Mucosa of descending colon (tissue), 3 donors: ENCODE measurements at regions not wholly inside any gene's neighbourhood (a gene's known extent, or its start where the extent isn't known, plus 50 kb on each side); places are given as distances from the start of the nearest gene placed in this dataset.

Experiments
- ATAC-seq: fragments of 200-7000 bp; cut with Tn5 transposase; one replicate; pipeline ENCODE4 v1.9.1; 2020; ENCODE audit warnings: mild to moderate bottlenecking, moderate library complexity
- DNase-seq, 3 donors: peaks; one replicate each; pipeline ENCODE4 v3.0.0-alpha.2; 2020
- H3K36me3 ChIP-seq: fragments of 200-600 bp; one replicate; pipeline ENCODE4 v1.8.0; 2021; ENCODE audit warnings: low read depth, mild to moderate bottlenecking
- H3K4me1 ChIP-seq: fragments of 200-600 bp; one replicate; pipeline ENCODE4 v1.8.0; 2021; ENCODE audit warnings: low read depth, mild to moderate bottlenecking
- H3K4me3 ChIP-seq: fragments of 200-600 bp; one replicate; pipeline ENCODE4 v1.8.0; 2021; ENCODE audit warnings: mild to moderate bottlenecking
- H3K9me3 ChIP-seq: fragments of 200-600 bp; one replicate; pipeline ENCODE4 v1.8.0; 2021; ENCODE audit warnings: mild to moderate bottlenecking
- CTCF ChIP-seq: fragments of 200-600 bp; IDR thresholded peaks from one replicate; pipeline ENCODE4 v1.8.0; 2022; ENCODE audit warnings: antibody characterized with exemption, mild to moderate bottlenecking
- intact Hi-C, 2 donors: fragments of 100-400 bp; cut with DNase I in 1 of 2; cut with micrococcal nuclease in 1 of 2; formaldehyde crosslinking; loops; one replicate each; pipeline versions ENCODE4 v1.11.0 to v1.11.1; 2022; cut with DNase I, micrococcal nuclease
- donor health status: DM: no; HTN: no; CAD: no; lungs with moderate emphysema.
- donor health status: DM: no; HTN: no; CAD: no.
- donor health status: DM: no; HTN: yes; CAD: no.

- no peaks in the 10 kb centered on the region for H3K9me3 ChIP-seq
- no peak for ATAC-seq
- DNase-seq: no peak
- no peak for TF ChIP-seq CTCF
- intact Hi-C loops: no loop called here
- peaks cover 5% of the 10 kb centered on the region for H3K4me1 ChIP-seq
- no peaks in the 10 kb centered on the region for H3K36me3 ChIP-seq
- H3K4me3 ChIP-seq: no peak overlapping the region
Measured at GRCh38 chr6:21505574-21505990, 88.0 kb upstream of the SOX4 start.

- intact Hi-C loops: no loop called here
- DNase-seq: no peak
- H3K4me3 ChIP-seq: no peak overlapping the region
- ATAC-seq: no peak
- no peak for TF ChIP-seq CTCF
- H3K9me3 ChIP-seq: no peaks in the 10 kb centered on the region
- H3K36me3 ChIP-seq: no peaks in the 10 kb centered on the region
- H3K4me1 ChIP-seq: no peaks in the 10 kb centered on the region
Measured at GRCh38 chr6:21506126-21506525, 87.4 kb upstream of the SOX4 start.

- DNase-seq: no peak
- no peak for TF ChIP-seq CTCF
- peak; percentile 20 for ATAC-seq
- no peaks in the 10 kb centered on the region for H3K9me3 ChIP-seq
- intact Hi-C loops: no loop called here
- no peaks in the 10 kb centered on the region for H3K36me3 ChIP-seq
- no peak overlapping the region for H3K4me3 ChIP-seq
- H3K4me1 ChIP-seq: no peaks in the 10 kb centered on the region
Measured at GRCh38 chr6:21507811-21508210, 85.7 kb upstream of the SOX4 start.

GRCh38 chr6:21508753-21509152, 84.8 kb upstream of the SOX4 start:
- DNase-seq: no peak
- Histone ChIP-seq H3K9me3 (no peaks in the 10 kb centered on the region), H3K36me3 (no peaks in the 10 kb centered on the region), H3K4me3 (no peak overlapping the region), H3K4me1 (no peaks in the 10 kb centered on the region)
- no peak for ATAC-seq
- intact Hi-C loops: no loop called here
- no peak for TF ChIP-seq CTCF

GRCh38 chr6:21511891-21512550, 81.5 kb upstream of the SOX4 start:
- intact Hi-C loops: no loop called here
- no peak for DNase-seq

More at GRCh38 chr6:21511891-21512550, 81.5 kb upstream of the SOX4 start:
- Histone ChIP-seq H3K9me3 (no peaks in the 10 kb centered on the region), H3K36me3 (no peaks in the 10 kb centered on the region), H3K4me3 (no peak overlapping the region), H3K4me1 (no peaks in the 10 kb centered on the region)
- no peak for ATAC-seq
- no peak for TF ChIP-seq CTCF
